Uterus (tissue), 2 donors: ENCODE measurements at regions not wholly inside any gene's neighbourhood (a gene's known extent, or its start where the extent isn't known, plus 50 kb on each side); places are given as distances from the start of the nearest gene placed in this dataset.

Experiments
- CTCF ChIP-seq, 4 experiments: fragments of 200-600 bp in 2 of 4; fragments of 450-650 bp in 2 of 4; sonication (generic) in 2 of 4; IDR thresholded peaks; one replicate each; pipeline ENCODE4 v1.5.1; 2016 to 2019; ENCODE audit warnings: antibody characterized with exemption in 4 of 4, mild to moderate bottlenecking in 2 of 4, moderate library complexity in 1 of 4
- POLR2A ChIP-seq, 2 donors: fragments of 450-650 bp; IDR thresholded peaks; one replicate each; pipeline ENCODE4 v1.6.1; 2016; ENCODE audit warnings: antibody characterized with exemption in 2 of 2, mild to moderate bottlenecking in 1 of 2, moderate library complexity in 1 of 2

GRCh38 chr12:74066476-74066875, 471.2 kb upstream of the ATXN7L3B start:
- TF ChIP-seq CTCF (IDR thresholded peaks at IDR 0.05) (no peak), POLR2A (IDR thresholded peaks at IDR 0.05) (no peak)
